Stimulated activated CD4-positive, alpha-beta T cell treated with anti-CD3 and anti-CD28 coated beads, Interleukin-15, amount 100 ng/mL, for 48 hours (primary cell): ENCODE measurements at regions not wholly inside any gene's neighbourhood (a gene's known extent, or its start where the extent isn't known, plus 50 kb on each side); places are given as distances from the start of the nearest gene placed in this dataset.

Experiments used
- DNase-seq, 2 donors: peaks; one replicate each; pipeline ENCODE4 v3.0.0-alpha.2; 2020; ENCODE audit warnings: low read depth in 2 of 2

DNA sequence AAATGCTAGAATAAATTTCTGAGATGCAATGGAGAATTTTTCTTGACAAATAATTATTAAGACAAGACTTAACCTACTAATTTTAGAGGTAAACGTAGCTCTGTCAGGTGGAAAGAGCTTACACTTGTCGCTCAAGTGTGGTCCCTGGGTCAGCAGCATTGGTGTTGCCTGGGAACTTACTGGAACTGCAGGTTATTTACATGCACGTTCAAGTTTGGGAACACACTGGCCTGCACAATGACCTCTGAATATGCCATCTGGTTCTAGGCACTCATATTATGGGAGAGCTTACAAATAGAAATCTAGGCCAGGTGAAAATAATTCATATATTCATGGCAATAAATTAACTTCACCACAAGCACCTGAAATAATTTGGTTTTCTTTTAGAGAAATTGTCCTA is 88.5 kb upstream of the BCL9 start:
- DNase-seq = no peak

DNA sequence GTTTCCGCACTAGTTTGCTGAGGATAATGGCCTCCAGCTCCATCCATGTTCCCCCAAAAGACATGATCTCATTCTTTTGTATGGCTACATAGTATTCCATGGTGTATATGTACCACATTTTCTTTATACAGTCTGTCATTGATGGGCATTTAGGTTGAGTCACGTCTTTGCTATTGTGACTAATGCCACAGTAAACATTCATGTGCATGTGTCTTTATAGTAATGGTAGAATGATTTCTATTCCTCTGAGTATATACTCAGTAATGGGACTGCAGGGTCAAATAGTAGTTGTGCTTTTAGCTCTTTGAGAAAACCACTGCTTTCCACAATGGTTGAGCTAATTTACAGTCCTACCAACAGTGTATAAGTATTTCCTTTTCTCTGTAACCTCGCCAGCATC is 78.3 kb upstream of the BCL9 start:
- no peak for DNase-seq

DNA sequence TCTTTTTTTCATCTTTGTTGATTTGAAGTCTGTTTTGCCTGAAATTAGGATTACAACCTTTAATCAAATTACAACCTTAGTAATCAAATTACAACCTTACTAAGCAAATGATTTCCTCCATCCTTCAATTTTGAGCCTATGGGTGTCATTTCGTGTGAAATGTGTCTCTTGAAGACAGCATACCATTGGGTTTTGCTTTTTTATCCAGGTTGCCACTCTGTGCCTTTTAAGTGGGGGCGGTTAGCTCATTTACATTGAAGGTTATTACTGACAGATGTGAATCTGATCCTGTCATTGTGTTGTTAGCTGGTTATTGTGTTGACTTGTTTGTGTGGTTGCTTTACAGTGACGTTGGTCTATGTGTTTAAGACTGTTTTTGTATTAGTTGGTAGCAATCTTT is 74.8 kb upstream of the BCL9 start:
- no peak for DNase-seq

DNA sequence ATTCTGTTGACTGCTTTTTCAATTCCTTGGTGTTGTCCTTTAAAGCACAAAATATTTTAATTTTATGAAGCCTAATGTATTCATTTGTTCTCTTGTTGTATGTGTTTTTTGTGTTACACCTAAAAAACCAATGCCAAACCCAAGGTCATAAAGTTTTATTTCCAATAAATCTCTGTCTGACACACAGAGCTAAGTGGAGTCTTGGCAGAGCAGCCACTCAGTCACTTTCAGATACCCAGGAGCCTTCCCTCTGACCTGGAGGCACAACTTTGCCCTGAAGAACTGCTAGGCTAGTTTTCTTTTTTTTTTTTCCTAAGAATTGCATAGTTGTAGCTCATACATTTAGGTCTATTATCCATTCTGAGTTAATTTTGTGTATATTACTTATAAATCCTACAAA is 71.2 kb upstream of the BCL9 start:
- DNase-seq = no peak

DNA sequence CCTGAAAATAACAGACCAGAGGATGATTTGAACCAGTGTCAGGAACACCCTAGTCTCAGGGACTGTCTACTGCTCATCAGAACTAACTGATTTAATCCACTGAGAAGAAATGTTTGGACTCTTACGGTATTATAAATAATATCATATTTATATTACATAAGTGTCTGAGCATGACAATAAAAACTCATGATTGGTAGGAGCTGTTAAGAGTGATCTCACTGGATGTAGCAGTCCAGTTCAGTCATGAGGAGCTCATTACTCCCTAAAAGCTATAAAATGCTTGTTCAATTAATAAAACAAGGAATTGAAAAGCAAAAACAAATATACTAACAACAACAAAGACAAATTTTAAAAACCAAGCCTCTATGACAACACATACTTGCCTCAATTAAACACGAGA is 68.8 kb upstream of the BCL9 start:
- no peak for DNase-seq

DNA sequence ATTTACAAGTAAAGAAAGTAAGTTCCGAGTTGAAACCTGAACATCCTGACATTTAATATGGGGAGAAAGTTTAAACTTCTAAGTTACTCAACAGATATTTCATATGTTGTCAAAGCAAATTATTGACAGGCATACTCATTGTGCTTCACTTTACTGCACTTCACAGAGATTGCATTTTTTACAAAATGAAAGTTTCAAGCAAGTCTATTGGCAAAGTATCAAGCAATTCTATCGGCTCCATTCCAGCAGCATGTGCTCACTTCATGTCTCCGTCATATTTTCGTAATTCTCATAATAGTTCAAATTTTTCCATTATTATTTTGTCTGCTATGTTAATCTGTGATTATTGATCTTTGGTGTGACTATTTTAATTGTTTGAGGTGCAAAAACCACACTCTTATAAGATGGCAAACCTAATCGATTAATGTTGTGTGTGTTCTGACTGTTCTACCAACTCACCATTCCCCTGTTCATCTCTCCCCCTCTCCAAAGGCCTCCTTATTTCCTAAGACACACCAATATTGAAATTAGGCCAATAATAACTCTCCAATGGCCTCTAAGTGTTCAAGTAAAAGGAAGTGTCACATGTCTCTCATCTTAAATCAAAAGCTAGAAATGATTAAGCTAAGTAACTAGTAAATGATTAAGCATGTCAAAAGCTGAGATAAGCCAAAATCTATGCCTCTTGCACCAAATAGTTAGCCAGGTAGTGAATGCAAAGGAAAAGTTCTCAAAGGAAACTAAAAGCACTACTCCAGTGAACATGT is 68.2 kb upstream of the BCL9 start:
- DNase-seq = no peak

DNA sequence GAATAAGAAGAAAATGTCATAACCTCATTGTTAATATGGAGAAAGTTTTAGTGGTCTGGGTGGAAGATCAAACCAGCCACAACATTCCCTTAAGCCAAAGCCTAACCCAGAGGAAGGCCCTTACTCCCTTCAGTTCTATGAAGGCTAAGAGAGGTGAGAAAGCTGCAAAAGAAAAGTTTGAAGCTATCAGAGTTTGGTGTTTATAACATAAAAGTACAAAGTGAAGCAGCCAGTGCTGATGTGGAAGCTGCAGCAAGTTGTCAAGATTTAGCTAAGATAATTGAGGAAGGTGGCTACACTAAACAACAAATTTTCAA is 67.6 kb upstream of the BCL9 start:
- no peak for DNase-seq

DNA sequence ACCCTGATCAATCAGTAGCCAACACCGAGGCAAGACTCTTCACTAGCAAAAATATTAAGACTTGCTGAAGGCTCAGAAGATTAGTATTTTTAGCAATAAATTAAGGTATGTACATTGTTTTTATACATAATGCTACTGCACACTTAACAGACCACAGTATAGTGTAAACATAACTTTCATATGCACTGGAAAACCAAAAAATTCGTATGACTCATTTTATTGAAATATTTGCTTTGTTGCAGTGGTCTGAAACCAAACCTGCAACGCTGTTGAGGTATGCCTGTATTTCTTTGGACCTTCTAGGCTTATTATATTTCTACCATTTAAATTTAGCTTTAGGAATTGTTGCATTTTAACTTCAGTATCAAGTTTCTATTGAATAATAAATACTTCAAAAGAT is 65.8 kb upstream of the BCL9 start:
- no peak for DNase-seq

DNA sequence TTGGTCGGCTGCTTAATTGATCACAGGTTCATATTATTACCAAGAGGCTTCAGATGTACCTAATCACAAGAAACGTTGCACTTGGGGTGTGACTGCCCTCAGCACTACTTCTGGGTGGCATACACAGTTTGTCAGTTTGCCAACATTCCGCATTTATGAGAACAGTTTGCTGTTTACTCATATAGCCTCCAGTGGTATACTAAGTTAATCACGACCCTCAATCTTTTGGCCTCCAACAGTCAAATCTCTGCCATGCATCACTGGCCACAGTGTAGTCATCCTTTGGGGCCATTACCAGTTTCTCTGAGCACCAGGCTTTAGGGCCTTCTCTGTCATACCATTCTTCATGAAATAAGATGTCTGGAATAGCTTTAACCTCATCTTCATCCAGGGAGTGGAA is 62.8 kb upstream of the BCL9 start:
- DNase-seq = no peak

DNA sequence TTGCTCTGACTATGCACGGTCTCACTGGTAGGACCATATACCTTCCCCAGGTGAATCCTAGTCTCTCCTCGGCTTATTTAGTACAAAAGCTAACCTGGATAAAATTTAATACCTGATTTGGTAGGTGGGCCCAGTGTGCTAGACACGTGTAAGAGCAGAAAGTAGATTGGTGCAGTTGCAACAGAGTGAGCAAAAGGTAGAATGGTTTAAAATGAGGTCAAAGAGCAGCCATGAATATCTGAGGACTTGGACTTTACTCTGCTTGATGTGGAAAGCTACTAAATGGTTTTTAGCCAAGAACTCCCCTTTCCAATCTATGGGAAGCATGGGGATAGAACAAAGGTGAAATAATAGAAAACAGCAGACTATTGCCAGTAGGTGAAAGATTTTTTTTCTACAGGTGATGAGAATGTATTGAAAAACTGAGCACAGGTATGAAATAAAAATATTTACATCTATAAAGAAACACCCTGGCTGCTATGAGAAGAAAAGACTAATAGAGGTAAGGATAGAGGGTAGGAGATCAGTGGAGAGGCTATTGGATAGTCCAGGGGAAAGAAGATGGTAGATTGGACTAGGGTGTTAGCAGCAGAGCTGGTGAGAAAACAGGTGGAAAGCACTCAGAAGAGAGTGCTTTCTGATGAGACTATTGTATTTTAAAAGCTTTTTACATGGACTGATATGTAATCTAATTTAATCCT is 61.3 kb upstream of the BCL9 start:
- DNase-seq = no peak

DNA sequence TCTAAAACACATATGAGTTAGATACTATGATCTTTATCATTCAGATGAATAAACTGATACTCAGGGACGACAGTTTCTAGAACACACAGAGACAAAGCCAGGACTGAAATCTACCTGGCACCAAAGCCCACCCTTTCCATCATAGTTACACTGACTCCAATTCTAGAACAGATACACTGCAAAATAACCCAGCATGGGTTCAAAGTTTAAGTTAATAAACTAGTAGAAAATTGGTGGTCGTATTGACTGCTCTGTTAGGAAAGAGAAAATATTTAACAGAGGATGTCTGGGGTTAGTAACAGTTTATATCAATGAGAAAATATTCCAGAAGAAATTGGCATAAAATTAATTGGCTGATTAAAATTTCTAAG is 60.8 kb upstream of the BCL9 start:
- DNase-seq = no peak

DNA sequence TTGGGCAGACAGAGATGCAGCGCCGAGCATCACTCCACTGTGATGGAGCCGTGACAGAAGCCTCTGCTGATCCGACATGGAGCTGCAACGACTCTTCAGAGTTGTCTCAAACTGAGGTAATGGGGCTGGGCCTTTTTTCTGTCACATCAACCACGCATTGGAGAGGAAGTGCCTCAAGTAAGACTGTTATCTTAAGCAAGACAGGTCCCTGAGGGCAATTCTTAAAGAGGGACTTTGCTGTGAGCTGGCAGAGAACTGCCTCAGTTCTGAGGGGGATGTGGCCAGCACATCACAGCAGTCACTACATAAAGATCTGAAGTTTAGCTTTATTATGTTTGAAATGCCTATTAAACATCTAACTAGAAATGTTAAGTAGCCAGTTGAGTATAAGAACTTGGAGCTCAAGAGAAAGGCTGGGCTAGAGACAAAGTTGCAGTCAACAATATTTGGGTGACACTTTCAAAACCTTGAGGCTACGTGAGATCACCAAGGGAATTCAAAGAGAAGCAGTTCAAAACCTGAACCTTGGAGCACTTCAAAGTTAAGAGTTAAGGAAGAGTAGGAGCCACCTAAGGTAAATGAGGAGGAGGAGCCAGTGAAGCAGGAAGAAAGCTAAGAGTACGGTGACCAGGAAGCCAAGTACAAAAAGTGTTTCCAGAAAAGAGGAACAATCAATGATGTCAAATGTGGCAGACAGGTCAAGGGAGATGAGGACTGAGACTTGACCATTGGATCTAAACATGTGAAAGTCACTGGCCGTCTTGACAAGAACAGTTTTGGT is 54.2 kb upstream of the BCL9 start:
- DNase-seq = no peak

DNA sequence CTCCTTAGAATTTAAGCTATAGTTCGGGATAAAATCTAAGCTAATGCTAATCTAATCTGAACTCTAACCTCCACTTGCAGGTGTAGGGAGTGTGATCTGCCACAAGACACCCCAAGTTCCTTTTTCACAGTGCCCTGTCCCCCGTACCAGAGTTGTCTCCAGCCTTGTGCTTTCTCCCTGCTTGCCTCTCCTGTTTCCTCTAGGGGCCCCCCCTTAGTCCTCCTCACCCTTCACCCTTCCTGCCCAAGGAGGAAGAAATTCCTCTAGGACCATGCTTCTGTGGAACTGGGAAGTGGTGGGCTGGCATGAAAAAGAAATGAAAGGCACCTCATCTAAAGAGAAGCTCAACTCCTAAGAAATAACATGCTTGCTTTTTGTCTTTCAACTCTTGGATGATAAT is 50.2 kb upstream of the BCL9 start:
- DNase-seq = no peak
